ENCODE measurements at regions not wholly inside any gene's neighbourhood (a gene's known extent, or its start where the extent isn't known, plus 50 kb on each side); places are given as distances from the start of the nearest gene placed in this dataset.

DNA sequence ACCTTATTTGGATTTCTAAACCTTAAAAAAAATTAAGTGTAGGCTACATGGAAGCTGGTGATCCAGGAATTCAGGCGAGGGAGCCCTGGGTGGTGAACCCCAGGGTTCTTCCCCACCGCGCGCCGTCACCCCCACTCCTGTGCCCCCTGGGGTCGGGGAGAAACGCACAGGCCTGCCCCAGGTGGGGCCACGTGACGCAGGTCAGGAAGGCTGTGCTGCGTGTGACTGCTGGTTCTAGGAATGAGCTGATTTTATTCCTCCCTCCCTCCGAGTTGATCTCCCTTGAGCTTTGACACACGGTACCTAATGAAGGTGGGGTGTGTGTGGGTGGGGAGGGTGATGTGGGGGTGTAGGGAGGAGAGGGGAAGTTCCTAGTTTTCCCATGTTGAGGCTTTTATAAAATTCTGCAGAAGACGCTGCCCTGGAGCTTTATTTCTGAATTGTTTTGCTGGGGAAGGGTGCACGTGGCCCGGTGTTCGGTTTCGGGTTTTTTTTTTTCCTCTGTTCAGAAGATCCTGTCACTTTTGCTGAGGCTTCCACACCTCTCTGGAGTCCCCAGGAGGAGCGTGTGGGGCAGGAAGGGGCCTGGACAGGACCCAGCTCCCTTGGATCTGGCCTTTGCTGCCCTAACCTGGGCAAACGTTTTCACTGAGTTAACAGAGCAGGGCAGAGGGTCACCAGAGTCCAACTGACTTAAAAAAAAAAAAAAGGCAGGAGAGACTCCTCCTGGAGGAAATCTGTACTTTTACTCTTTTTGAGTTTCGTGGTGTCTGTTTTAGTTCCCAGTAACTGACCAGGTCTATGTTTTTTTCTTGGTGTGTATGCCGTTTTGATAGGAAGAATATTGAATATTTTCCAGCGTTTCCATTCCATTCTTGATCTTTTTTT lies 55.8 kb upstream of the GSE1 start:
- DNase-seq (ENCODE audit: low read depth), result no peak

DNA sequence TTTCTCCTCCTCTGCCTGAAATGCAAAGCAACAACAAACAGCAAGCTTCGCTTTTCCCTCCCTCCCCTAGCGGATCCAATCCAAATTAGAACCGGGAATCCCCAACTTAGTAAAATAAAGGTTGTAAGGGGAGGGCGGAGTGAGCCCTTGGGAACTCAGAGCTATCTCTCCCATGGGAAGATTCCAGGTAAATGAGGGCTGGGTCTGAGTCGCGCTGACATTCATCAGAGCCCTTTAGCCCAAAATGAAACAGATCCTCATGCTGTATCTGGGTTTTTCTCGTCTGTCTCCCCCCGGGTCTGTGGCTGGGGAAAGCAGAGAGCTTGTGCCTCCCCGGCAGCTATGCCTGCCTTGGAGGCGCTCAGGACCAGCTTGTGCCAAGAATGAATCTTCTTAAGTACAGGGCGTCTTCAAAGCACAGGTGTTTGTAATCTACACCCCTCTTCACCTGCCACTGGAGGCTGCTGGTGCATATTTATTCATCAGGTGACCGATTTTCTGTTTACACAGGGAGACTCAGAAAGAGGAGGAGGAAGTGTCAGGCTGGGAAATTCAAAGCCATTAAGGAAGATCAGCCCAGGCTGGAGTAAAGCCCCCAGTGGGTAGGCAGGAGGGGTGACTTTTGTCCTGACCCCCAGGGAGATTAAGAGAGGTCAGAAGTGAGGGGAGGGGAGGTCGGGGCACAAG lies 55.0 kb upstream of the GSE1 start:
- DNase-seq (ENCODE audit: low read depth), result no peak

DNA sequence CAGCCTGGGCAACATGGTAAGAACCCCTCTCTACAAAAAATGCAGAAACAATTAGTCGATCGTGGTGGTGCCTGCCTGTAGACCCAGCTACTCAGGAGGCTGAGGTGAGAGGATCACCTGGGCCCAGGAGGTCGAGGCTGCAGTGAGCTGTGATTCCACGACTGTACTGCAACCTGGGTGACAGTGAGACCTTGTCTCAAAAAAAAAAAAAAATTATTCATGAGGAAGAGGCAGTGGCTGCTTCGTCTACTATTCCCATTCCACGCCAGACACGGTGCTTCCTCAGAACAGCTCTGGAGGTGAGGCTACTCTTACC lies 52.2 kb upstream of the GSE1 start:
- DNase-seq (ENCODE audit: low read depth), result no peak

DNA sequence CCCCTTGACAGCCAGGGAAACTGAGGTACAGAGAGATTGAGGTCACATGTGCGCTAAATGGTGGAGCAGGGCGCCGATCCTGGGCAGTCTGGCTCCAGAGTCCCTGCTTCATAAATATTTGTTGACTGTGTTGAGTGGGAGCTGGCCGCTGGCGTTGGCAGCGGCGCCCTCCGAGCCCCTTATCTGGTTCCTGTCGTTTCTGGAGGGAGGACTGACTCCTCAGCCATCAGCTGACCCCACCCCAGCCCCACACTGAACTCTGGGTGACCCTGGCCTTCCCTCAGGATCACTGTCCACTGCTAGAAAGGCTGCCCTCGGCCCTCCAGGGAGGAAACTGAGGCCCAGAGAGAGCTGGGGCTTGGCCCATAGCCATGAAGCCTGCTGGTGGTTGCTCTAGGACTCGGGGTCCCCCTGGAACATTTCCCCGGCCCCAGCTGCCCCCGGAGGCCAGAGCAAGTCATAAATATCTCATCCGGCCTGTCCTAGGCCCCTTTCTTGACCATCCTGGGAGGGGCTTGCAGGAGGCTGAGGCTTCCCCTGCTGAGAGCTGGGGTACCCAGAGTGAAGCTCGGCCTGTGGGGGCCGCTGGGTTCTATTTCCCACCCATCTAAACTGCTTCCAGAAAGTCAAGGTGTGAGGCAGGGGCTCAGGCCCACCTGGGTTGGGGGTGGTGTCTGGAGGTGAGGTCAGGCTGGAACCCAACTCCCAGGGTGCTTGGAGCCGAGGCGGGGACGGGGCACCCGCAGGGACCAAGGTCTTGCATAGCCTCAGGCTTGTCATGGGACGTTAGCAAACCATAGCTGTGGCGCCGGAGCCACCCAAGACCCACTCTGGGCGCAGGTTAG lies 51.7 kb upstream of the GSE1 start:
- DNase-seq (ENCODE audit: low read depth), result no peak

DNA sequence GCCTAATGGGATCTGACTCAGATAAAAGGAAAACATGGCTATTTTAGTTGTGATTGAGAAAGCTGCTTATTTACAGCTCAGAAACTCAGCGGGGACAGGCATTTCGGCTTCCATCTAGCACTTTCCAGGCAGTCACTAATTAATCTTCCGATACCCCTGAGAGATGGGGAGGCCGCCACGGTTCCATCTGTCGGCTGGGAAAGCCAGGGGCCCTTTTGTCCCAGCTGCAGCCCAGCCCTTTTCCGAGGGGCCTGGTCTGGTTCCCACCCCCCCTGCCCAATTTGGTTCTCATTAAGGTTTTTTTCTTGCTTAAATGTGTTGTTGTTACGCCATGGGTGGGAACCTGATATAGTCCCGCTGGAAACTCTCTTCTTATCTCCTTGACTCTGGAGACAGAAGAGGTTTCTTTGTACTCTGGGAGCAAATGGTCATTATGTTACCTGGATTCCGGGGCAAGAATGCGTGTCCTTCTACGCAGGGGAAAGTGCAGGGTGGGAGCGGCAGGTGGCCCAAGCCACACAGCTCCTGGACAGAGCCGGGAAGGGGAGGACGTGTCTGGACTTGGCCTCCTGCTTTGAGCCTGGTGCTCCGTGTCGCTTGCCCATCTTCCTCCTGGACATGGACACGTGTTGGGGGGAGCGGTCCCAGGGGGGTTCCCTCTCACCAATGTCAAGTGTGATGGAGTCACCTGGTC lies 50.9 kb upstream of the GSE1 start:
- DNase-seq (ENCODE audit: low read depth), result no peak

DNA sequence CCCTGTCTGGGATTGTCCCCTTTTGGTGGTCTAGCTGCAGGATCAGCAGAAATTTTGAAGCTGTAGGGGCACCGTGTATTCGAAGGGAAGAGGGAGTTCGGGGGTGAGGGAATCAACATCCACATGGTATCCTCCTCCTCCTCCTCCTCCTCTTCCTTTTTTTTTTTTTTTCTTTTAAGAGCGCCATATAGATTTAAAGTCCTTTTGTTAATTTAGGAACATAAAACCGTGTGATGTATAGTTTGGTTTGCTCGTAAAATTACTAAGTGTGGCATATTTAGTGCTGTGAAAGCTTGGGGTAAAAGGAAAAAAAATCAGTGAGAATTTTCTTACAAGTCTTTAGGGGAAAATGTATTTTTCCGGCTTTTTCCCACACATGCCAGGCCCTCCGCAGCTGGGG lies 50.1 kb upstream of the GSE1 start:
- no peak for DNase-seq (ENCODE audit: low read depth)
